ENCODE measurements at regions not wholly inside any gene's neighbourhood (a gene's known extent, or its start where the extent isn't known, plus 50 kb on each side); places are given as distances from the start of the nearest gene placed in this dataset.

DNA sequence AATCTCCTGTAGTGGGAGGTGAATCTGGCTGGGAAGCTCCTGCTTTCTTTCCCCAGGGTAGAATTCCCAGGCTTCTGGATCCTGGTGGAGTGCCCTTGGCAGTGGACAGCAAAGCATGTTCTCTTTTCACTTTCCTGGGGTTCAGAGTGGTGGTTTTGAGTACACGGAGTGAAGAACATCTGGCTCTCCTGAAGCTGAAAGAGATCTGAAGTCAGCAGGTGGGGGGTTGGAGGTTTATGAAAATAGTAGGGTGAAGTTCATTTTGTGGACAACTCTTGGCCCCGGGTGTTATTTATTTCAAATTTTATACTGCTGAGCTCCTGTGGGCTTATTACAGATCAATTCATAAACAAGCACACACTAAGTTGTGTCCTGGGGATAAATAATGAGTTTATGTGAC, 497.3 kb downstream of the KLF5 start:
- TF ChIP-seq, protein P1, sequence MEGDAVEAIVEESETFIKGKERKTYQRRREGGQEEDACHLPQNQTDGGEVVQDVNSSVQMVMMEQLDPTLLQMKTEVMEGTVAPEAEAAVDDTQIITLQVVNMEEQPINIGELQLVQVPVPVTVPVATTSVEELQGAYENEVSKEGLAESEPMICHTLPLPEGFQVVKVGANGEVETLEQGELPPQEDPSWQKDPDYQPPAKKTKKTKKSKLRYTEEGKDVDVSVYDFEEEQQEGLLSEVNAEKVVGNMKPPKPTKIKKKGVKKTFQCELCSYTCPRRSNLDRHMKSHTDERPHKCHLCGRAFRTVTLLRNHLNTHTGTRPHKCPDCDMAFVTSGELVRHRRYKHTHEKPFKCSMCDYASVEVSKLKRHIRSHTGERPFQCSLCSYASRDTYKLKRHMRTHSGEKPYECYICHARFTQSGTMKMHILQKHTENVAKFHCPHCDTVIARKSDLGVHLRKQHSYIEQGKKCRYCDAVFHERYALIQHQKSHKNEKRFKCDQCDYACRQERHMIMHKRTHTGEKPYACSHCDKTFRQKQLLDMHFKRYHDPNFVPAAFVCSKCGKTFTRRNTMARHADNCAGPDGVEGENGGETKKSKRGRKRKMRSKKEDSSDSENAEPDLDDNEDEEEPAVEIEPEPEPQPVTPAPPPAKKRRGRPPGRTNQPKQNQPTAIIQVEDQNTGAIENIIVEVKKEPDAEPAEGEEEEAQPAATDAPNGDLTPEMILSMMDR (conservative IDR thresholded peaks at IDR 0.05; ENCODE audit: low read depth, low read length), result no peak
- TF ChIP-seq, protein P2, sequence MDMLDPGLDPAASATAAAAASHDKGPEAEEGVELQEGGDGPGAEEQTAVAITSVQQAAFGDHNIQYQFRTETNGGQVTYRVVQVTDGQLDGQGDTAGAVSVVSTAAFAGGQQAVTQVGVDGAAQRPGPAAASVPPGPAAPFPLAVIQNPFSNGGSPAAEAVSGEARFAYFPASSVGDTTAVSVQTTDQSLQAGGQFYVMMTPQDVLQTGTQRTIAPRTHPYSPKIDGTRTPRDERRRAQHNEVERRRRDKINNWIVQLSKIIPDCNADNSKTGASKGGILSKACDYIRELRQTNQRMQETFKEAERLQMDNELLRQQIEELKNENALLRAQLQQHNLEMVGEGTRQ (IDR thresholded peaks at IDR 0.05; ENCODE audit: low read depth, low read length), result no peak
- TF ChIP-seq, protein P3, sequence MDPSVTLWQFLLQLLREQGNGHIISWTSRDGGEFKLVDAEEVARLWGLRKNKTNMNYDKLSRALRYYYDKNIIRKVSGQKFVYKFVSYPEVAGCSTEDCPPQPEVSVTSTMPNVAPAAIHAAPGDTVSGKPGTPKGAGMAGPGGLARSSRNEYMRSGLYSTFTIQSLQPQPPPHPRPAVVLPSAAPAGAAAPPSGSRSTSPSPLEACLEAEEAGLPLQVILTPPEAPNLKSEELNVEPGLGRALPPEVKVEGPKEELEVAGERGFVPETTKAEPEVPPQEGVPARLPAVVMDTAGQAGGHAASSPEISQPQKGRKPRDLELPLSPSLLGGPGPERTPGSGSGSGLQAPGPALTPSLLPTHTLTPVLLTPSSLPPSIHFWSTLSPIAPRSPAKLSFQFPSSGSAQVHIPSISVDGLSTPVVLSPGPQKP (IDR thresholded peaks at IDR 0.05; ENCODE audit: borderline replicate concordance, low read depth, low read length), result no peak
- no peak for TF ChIP-seq POLR2A (IDR thresholded peaks at IDR 0.05; ENCODE audit: low read depth, low read length)
- TF ChIP-seq NFE2L2 (IDR thresholded peaks at IDR 0.05; ENCODE audit: low read depth, low read length), result no peak
- no peak for TF ChIP-seq SMC3 (IDR thresholded peaks at IDR 0.05; ENCODE audit: low read depth, low read length)
- no peak for TF ChIP-seq FOS (IDR thresholded peaks at IDR 0.05; ENCODE audit: low read depth, low read length)
- no peak for TF ChIP-seq CEBPB (IDR thresholded peaks at IDR 0.05; ENCODE audit: low read depth, low read length)
- TF ChIP-seq MXI1 (IDR thresholded peaks at IDR 0.05; ENCODE audit: borderline replicate concordance, low read depth, low read length), result no peak
- no peak for TF ChIP-seq MAZ (IDR thresholded peaks at IDR 0.05; ENCODE audit: borderline replicate concordance, low read depth, low read length)
